ENCODE measurements at regions not wholly inside any gene's neighbourhood (a gene's known extent, or its start where the extent isn't known, plus 50 kb on each side); places are given as distances from the start of the nearest gene placed in this dataset.

- Mint-ChIP-seq H3K4me3 (no peak overlapping the region), H3K4me1 (ENCODE audit: low read depth) (no peaks in the 10 kb centered on the region), H3K27ac (no peak overlapping the region), H3K27me3 (peaks cover 11% of the 10 kb centered on the region), H3K9me3 (no peaks in the 10 kb centered on the region), H3K36me3 (ENCODE audit: low read depth) (no peaks in the 10 kb centered on the region)
- Histone ChIP-seq H3K4me3 (ENCODE audit: low read length) (no peak overlapping the region), H3K27ac (ENCODE audit: low read depth in 1 of 2, low read length in 2 of 2) (no peak overlapping the region), H3K4me1 (ENCODE audit: insufficient read depth, low read length) (no peaks in the 10 kb centered on the region), H3K36me3 (ENCODE audit: insufficient read depth, low read length) (no peaks in the 10 kb centered on the region), H3K27me3 (ENCODE audit: control insufficient read depth in 1 of 2, insufficient read depth in 2 of 2, low read length in 2 of 2) (peaks cover 0 to 3% of the 10 kb centered on the region in 2 experiments), H3K9me3 (ENCODE audit: control insufficient read depth in 1 of 2, insufficient read depth in 1 of 2, low read length in 2 of 2) (no peaks in the 10 kb centered on the region)
- TF ChIP-seq, protein P1, sequence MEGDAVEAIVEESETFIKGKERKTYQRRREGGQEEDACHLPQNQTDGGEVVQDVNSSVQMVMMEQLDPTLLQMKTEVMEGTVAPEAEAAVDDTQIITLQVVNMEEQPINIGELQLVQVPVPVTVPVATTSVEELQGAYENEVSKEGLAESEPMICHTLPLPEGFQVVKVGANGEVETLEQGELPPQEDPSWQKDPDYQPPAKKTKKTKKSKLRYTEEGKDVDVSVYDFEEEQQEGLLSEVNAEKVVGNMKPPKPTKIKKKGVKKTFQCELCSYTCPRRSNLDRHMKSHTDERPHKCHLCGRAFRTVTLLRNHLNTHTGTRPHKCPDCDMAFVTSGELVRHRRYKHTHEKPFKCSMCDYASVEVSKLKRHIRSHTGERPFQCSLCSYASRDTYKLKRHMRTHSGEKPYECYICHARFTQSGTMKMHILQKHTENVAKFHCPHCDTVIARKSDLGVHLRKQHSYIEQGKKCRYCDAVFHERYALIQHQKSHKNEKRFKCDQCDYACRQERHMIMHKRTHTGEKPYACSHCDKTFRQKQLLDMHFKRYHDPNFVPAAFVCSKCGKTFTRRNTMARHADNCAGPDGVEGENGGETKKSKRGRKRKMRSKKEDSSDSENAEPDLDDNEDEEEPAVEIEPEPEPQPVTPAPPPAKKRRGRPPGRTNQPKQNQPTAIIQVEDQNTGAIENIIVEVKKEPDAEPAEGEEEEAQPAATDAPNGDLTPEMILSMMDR (IDR thresholded peaks at IDR 0.05): no peak
- ChIA-PET CTCF (no interaction called here), POLR2A (no interaction called here)
- ATAC-seq (ENCODE audit: poor library complexity) (no peak), DNase-seq (no peak)
- intact Hi-C loops (cut with DNase I, micrococcal nuclease): no loop called here
Measured at GRCh38 chr2:226618544-226618874, 181.1 kb downstream of the IRS1 start.

- CTCF ChIA-PET: no interaction called here
- no peak for DNase-seq
- intact Hi-C loops (cut with DNase I, micrococcal nuclease): no loop called here
- Histone ChIP-seq H3K27me3 (ENCODE audit: control insufficient read depth in 1 of 2, insufficient read depth in 2 of 2, low read length in 2 of 2) (peaks cover 0 to 3% of the 10 kb centered on the region in 2 experiments), H3K9me3 (ENCODE audit: control insufficient read depth in 1 of 2, insufficient read depth in 1 of 2, low read length in 2 of 2) (no peaks in the 10 kb centered on the region), H3K36me3 (ENCODE audit: insufficient read depth, low read length) (no peaks in the 10 kb centered on the region), H3K4me1 (ENCODE audit: insufficient read depth, low read length) (no peaks in the 10 kb centered on the region), H3K4me3 (ENCODE audit: low read length) (no peak overlapping the region), H3K27ac (ENCODE audit: low read depth in 1 of 2, low read length in 2 of 2) (no peak overlapping the region)
- POLR2A ChIA-PET: no interaction called here
- no peak overlapping the region for H3K4me3 Mint-ChIP-seq
- no peak overlapping the region for H3K27ac Mint-ChIP-seq
- no peaks in the 10 kb centered on the region for H3K9me3 Mint-ChIP-seq
- peaks cover 20% of the 10 kb centered on the region for H3K27me3 Mint-ChIP-seq
- TF ChIP-seq, protein P1 (IDR thresholded peaks at IDR 0.05): no peak
- no peaks in the 10 kb centered on the region for H3K4me1 Mint-ChIP-seq (ENCODE audit: low read depth)
- H3K36me3 Mint-ChIP-seq (ENCODE audit: low read depth): no peaks in the 10 kb centered on the region
- no peak for ATAC-seq (ENCODE audit: poor library complexity)
Measured at GRCh38 chr2:226615891-226616290, 183.7 kb downstream of the IRS1 start.

- Mint-ChIP-seq H3K4me3 (no peak overlapping the region), H3K9me3 (no peaks in the 10 kb centered on the region), H3K36me3 (ENCODE audit: low read depth) (no peaks in the 10 kb centered on the region), H3K4me1 (ENCODE audit: low read depth) (no peaks in the 10 kb centered on the region), H3K27ac (no peak overlapping the region), H3K27me3 (peaks cover 25% of the 10 kb centered on the region)
- CTCF ChIA-PET: no interaction called here
- H3K36me3 ChIP-seq (ENCODE audit: insufficient read depth, low read length): no peaks in the 10 kb centered on the region
- H3K9me3 ChIP-seq (ENCODE audit: control insufficient read depth in 1 of 2, insufficient read depth in 1 of 2, low read length in 2 of 2): no peaks in the 10 kb centered on the region
- intact Hi-C loops (cut with DNase I, micrococcal nuclease): no loop called here
- H3K4me3 ChIP-seq (ENCODE audit: low read length): no peak overlapping the region
- H3K27me3 ChIP-seq (ENCODE audit: control insufficient read depth in 1 of 2, insufficient read depth in 2 of 2, low read length in 2 of 2): no peaks in the 10 kb centered on the region
- no peak overlapping the region for H3K27ac ChIP-seq (ENCODE audit: low read depth in 1 of 2, low read length in 2 of 2)
- H3K4me1 ChIP-seq (ENCODE audit: insufficient read depth, low read length): no peaks in the 10 kb centered on the region
- DNase-seq (no peak), ATAC-seq (ENCODE audit: poor library complexity) (no peak)
- TF ChIP-seq, protein P1 (IDR thresholded peaks at IDR 0.05): no peak
- POLR2A ChIA-PET: no interaction called here
Measured at GRCh38 chr2:226611944-226612318, 187.7 kb downstream of the IRS1 start.
